Ovary (tissue), 7 donors: ENCODE measurements at regions not wholly inside any gene's neighbourhood (a gene's known extent, or its start where the extent isn't known, plus 50 kb on each side); places are given as distances from the start of the nearest gene placed in this dataset.

ENCODE experiments used
- DNase-seq, 5 donors: peaks; one replicate each; pipeline ENCODE4 v3.0.0-alpha.2; 2019 to 2020
- H3K27ac ChIP-seq, 2 donors: fragments of 200-600 bp; one replicate each; pipeline versions ENCODE4 v1.5.1 to v1.8.0; 2019 to 2022
- H3K27me3 ChIP-seq: fragments of 200-600 bp; one replicate; pipeline ENCODE4 v1.8.0; 2022
- H3K36me3 ChIP-seq: fragments of 200-600 bp; sonication (generic); one replicate; pipeline ENCODE4 v1.5.1; 2019
- H3K4me1 ChIP-seq: one replicate; pipeline ENCODE4 v1.8.1; 2013; ENCODE audit warnings: mild to moderate bottlenecking, moderate library complexity; ENCODE audit not compliant: insufficient read depth
- H3K4me3 ChIP-seq: fragments of 200-600 bp; sonication (generic); one replicate; pipeline ENCODE4 v1.5.1; 2017
- H3K9me3 ChIP-seq, 2 donors: fragments of 200-600 bp in 1 of 2; sonication (generic) in 1 of 2; one replicate each; pipeline versions ENCODE4 v1.5.1 to v1.8.1; 2013 to 2019; ENCODE audit warnings: mild to moderate bottlenecking in 1 of 2, moderate library complexity in 1 of 2
- CTCF ChIP-seq, 3 donors: fragments of 450-650 bp in 2 of 3; fragments of 200-600 bp in 1 of 3; IDR thresholded peaks; one replicate each; pipeline versions ENCODE4 v1.5.1 to v1.8.0; 2016 to 2022; ENCODE audit warnings: antibody characterized with exemption in 3 of 3, mild to moderate bottlenecking in 1 of 3
- EP300 ChIP-seq: sonication (generic); formaldehyde crosslinking; IDR thresholded peaks from one replicate; pipeline ENCODE4 v1.6.1; 2017; ENCODE audit warnings: antibody characterized with exemption
- POLR2A ChIP-seq: fragments of 450-650 bp; IDR thresholded peaks from one replicate; pipeline ENCODE4 v1.6.1; 2017; ENCODE audit warnings: antibody characterized with exemption, mild to moderate bottlenecking, moderate library complexity
- WGBS, 3 donors: extraction: QIAGEN DNeasy Blood & Tissue Kit in 1 of 3; methylation state at CpG; one replicate each; pipeline versions ENCODE4 v1.1.5 to v1.1.7; 2013 to 2017; 5-methylcytosine and 5-hydroxymethylcytosine counted together
- intact Hi-C, 4 donors: fragments of 100-400 bp; cut with DNase I; formaldehyde crosslinking; loops; one replicate each; pipeline versions ENCODE4 v1.11.0 to v1.15.1; 2022 to 2023
- donor health status: DM: no; HTN: no; CAD: no; lungs with moderate emphysema.
- donor health status: DM: no; HTN: no; CAD: no.
- donor health status: Bipolar disorder and iron deficiency.
- donor health status: DM: no; HTN: no; CAD: no.
- donor health status: DM: yes; HTN: yes; CAD: no.

- no peak overlapping the region for H3K4me3 ChIP-seq
- intact Hi-C loops = no loop called here
These were observed 810.4 kb upstream of the GRAMD2B start for GRCh38 chr5:125612776-125613175.

GRCh38 chr5:125630237-125630636 is 793.0 kb upstream of the GRAMD2B start:
- Histone ChIP-seq H3K9me3 (no peaks in the 10 kb centered on the region), H3K4me1 (no peaks in the 10 kb centered on the region), H3K36me3 (no peaks in the 10 kb centered on the region), H3K27me3 (no peaks in the 10 kb centered on the region), H3K4me3 (no peak overlapping the region), H3K27ac (no peak overlapping the region)
- no peak for DNase-seq
- TF ChIP-seq CTCF (IDR thresholded peaks at IDR 0.05) (no peak), EP300 (no peak), POLR2A (no peak)
- WGBS, 3 donors = 93 to 98% (median 97%) methylated on average over 1 of the region's 1 CpG
- intact Hi-C loops = no loop called here

More at GRCh38 chr5:125612776-125613175, 810.4 kb upstream of the GRAMD2B start:
- TF ChIP-seq POLR2A (no peak), CTCF (IDR thresholded peaks at IDR 0.05) (no peak)
- no peak overlapping the region for H3K27ac ChIP-seq
- no peaks in the 10 kb centered on the region for H3K4me1 ChIP-seq
- no peaks in the 10 kb centered on the region for H3K27me3 ChIP-seq
- H3K36me3 ChIP-seq = no peaks in the 10 kb centered on the region
- no peaks in the 10 kb centered on the region for H3K9me3 ChIP-seq
- DNase-seq = no peak

GRCh38 chr5:125633523-125633922 is 789.7 kb upstream of the GRAMD2B start:
- DNase-seq = no peak
- no peak overlapping the region for H3K27ac ChIP-seq
- no peak overlapping the region for H3K4me3 ChIP-seq
- H3K36me3 ChIP-seq = no peaks in the 10 kb centered on the region
- H3K4me1 ChIP-seq = no peaks in the 10 kb centered on the region
- H3K27me3 ChIP-seq = no peaks in the 10 kb centered on the region
- TF ChIP-seq POLR2A = no peak
- TF ChIP-seq EP300 = no peak
- no peak for TF ChIP-seq CTCF (IDR thresholded peaks at IDR 0.05)
- H3K9me3 ChIP-seq = no peaks in the 10 kb centered on the region
- WGBS, 3 donors = 83 to 90% (median 86%) methylated on average over 1 of the region's 1 CpG
- intact Hi-C loops = no loop called here

- DNase-seq = no peak
- Histone ChIP-seq H3K27me3 (no peaks in the 10 kb centered on the region), H3K4me1 (no peaks in the 10 kb centered on the region), H3K9me3 (no peaks in the 10 kb centered on the region), H3K27ac (no peak overlapping the region), H3K36me3 (no peaks in the 10 kb centered on the region), H3K4me3 (no peak overlapping the region)
- TF ChIP-seq CTCF (IDR thresholded peaks at IDR 0.05) (no peak), POLR2A (no peak), EP300 (no peak)
- intact Hi-C loops = no loop called here
- WGBS, 3 donors = 96 to 97% (median 97%) methylated on average over 1 of the region's 1 CpG
These were observed 788.9 kb upstream of the GRAMD2B start for GRCh38 chr5:125634216-125634835.
